Keratinocyte (primary cell): ENCODE measurements at regions not wholly inside any gene's neighbourhood (a gene's known extent, or its start where the extent isn't known, plus 50 kb on each side); places are given as distances from the start of the nearest gene placed in this dataset.

Source experiments
- DNase-seq: peaks from one replicate; pipeline ENCODE4 v3.0.0-alpha.2; 2011; ENCODE audit warnings: low read depth, missing footprints, low spot score
- FAIRE-seq: peaks from 2 replicates; lab custom pipeline; 2011; peaks lifted over from hg19 to GRCh38; lab: Jason Lieb, UNC
- H2AFZ ChIP-seq: 2 replicates; pipeline ENCODE4 v1.6.0; 2012; ENCODE audit warnings: low read length, control low read depth, inconsistent platforms; ENCODE audit not compliant: control insufficient read depth
- H3K27ac ChIP-seq: 2 replicates; pipeline ENCODE4 v1.5.1; 2011; ENCODE audit warnings: low read length; ENCODE audit not compliant: control insufficient read depth, insufficient read depth
- H3K27me3 ChIP-seq: 3 replicates; pipeline ENCODE4 v1.6.0; 2011; ENCODE audit warnings: low read length; ENCODE audit not compliant: control insufficient read depth, insufficient read depth; ENCODE audit errors: extremely low read depth
- H3K36me3 ChIP-seq, 2 experiments: 2 replicates in 1 of 2; 3 replicates in 1 of 2; pipeline ENCODE4 v1.5.1; 2011; ENCODE audit warnings: low read length in 2 of 2, mild to moderate bottlenecking in 1 of 2; ENCODE audit not compliant: control insufficient read depth in 2 of 2, insufficient read depth in 2 of 2; ENCODE audit errors: extremely low read depth in 1 of 2
- H3K4me1 ChIP-seq: 3 replicates; pipeline ENCODE4 v1.5.1; 2011; ENCODE audit warnings: low read length; ENCODE audit not compliant: control insufficient read depth, insufficient read depth; ENCODE audit errors: extremely low read depth
- H3K4me2 ChIP-seq: 3 replicates; pipeline ENCODE4 v1.6.0; 2011; ENCODE audit warnings: low read depth, low read length; ENCODE audit not compliant: control insufficient read depth, insufficient read depth; ENCODE audit errors: extremely low read depth
- H3K4me3 ChIP-seq, 3 experiments: fragments of 200-600 bp in 1 of 3; sonication (generic) in 1 of 3; 2 replicates in 2 of 3; 3 replicates in 1 of 3; pipeline ENCODE4 v1.5.1; 2011 to 2016; ENCODE audit warnings: low read length in 3 of 3, mild to moderate bottlenecking in 3 of 3, control low read depth in 2 of 3, inconsistent platforms in 1 of 3, low read depth in 1 of 3, mixed read lengths in 1 of 3, mixed run types in 1 of 3, moderate library complexity in 1 of 3; ENCODE audit not compliant: control insufficient read depth in 2 of 3, insufficient read depth in 2 of 3; ENCODE audit errors: extremely low read depth in 1 of 3
- H3K79me2 ChIP-seq: 2 replicates; pipeline ENCODE4 v1.6.0; 2012; ENCODE audit warnings: low read length; ENCODE audit not compliant: control insufficient read depth, insufficient read depth
- H3K9ac ChIP-seq: 3 replicates; pipeline ENCODE4 v1.6.0; 2011; ENCODE audit warnings: low read length; ENCODE audit not compliant: control insufficient read depth, insufficient read depth; ENCODE audit errors: extremely low read depth
- H3K9me1 ChIP-seq: 3 replicates; pipeline ENCODE4 v1.6.0; 2011; ENCODE audit warnings: low read length; ENCODE audit not compliant: control insufficient read depth, insufficient read depth; ENCODE audit errors: extremely low read depth
- H3K9me3 ChIP-seq: 2 replicates; pipeline ENCODE4 v1.5.1; 2012; ENCODE audit warnings: low read depth, low read length; ENCODE audit not compliant: control insufficient read depth
- H4K20me1 ChIP-seq: 3 replicates; pipeline ENCODE4 v1.6.0; 2011; ENCODE audit warnings: low read length; ENCODE audit not compliant: control insufficient read depth, insufficient read depth; ENCODE audit errors: extremely low read depth
- CTCF ChIP-seq, 3 experiments: IDR thresholded peaks in 1 of 3; conservative IDR thresholded peaks in 1 of 3; optimal IDR thresholded peaks in 1 of 3; 2 replicates in 2 of 3; 3 replicates in 1 of 3; pipeline versions ENCODE3 to v1.5.1; 2011; ENCODE audit warnings: low read length in 3 of 3, mild to moderate bottlenecking in 3 of 3, moderate library complexity in 2 of 3, control low read depth in 1 of 3, inconsistent platforms in 1 of 3; ENCODE audit not compliant: insufficient read depth in 2 of 3; ENCODE audit errors: extremely low read depth in 1 of 3
- EZH2 ChIP-seq: IDR thresholded peaks from one replicate; pipeline ENCODE4 v1.6.1; 2012; ENCODE audit warnings: inconsistent platforms, mild to moderate bottlenecking, low read length, moderate library complexity
- dilution Hi-C: fragments of 300-500 bp; cut with MboI; formaldehyde crosslinking; loops from one replicate; pipeline ENCODE4 v1.7.0; 2020; ENCODE audit warnings: low sequenced_read_pairs; ENCODE audit not compliant: extremely low pct_ligation_motif_present

GRCh38 chr22:48261706-48262105 is 1499.3 kb downstream of the TBC1D22A start:
- Histone ChIP-seq H2AFZ (no peak overlapping the region), H3K4me3 (no peak overlapping the region), H3K4me1 (no peaks in the 10 kb centered on the region), H3K36me3 (no peaks in the 10 kb centered on the region), H3K4me2 (no peak overlapping the region), H4K20me1 (no peaks in the 10 kb centered on the region), H3K9me1 (no peaks in the 10 kb centered on the region), H3K9ac (no peak overlapping the region), H3K79me2 (no peaks in the 10 kb centered on the region), H3K27me3 (no peaks in the 10 kb centered on the region), H3K27ac (no peak overlapping the region), H3K9me3 (peaks cover 16% of the 10 kb centered on the region)
- DNase-seq: no peak
- TF ChIP-seq CTCF (optimal IDR thresholded peaks at IDR 0.05 in 1 of 3, IDR thresholded peaks at IDR 0.05 in 1 of 3, conservative IDR thresholded peaks at IDR 0.05 in 1 of 3; ENCODE audit: extremely low read depth in 1 of 3, insufficient read depth in 2 of 3, low read length in 3 of 3) (no peak), EZH2 (no peak)
- dilution Hi-C loops: no loop called here
- FAIRE-seq: no peak

- no peaks in the 10 kb centered on the region for H4K20me1 ChIP-seq
- H3K79me2 ChIP-seq: no peaks in the 10 kb centered on the region
- H3K9me3 ChIP-seq: peaks cover 20% of the 10 kb centered on the region
- no peaks in the 10 kb centered on the region for H3K27me3 ChIP-seq
- H3K9me1 ChIP-seq: no peaks in the 10 kb centered on the region
- no peak overlapping the region for H3K4me3 ChIP-seq
- no peak overlapping the region for H3K4me2 ChIP-seq
- dilution Hi-C loops: no loop called here
- H3K36me3 ChIP-seq: no peaks in the 10 kb centered on the region
- TF ChIP-seq EZH2: no peak
- TF ChIP-seq CTCF (optimal IDR thresholded peaks at IDR 0.05 in 1 of 3, IDR thresholded peaks at IDR 0.05 in 1 of 3, conservative IDR thresholded peaks at IDR 0.05 in 1 of 3; ENCODE audit: extremely low read depth in 1 of 3, insufficient read depth in 2 of 3, low read length in 3 of 3): no peak
- no peak for DNase-seq
- no peaks in the 10 kb centered on the region for H3K4me1 ChIP-seq
- no peak for FAIRE-seq
- H2AFZ ChIP-seq: no peak overlapping the region
- no peak overlapping the region for H3K27ac ChIP-seq
- no peak overlapping the region for H3K9ac ChIP-seq
Observed at GRCh38 chr22:48261048-48261621, 1498.7 kb downstream of the TBC1D22A start.
